ENCODE measurements at regions not wholly inside any gene's neighbourhood (a gene's known extent, or its start where the extent isn't known, plus 50 kb on each side); places are given as distances from the start of the nearest gene placed in this dataset.
"Not testable (repeated sequence)": the region's sequence is repeated elsewhere in the genome, so short reads cannot be mapped to it uniquely, and the experiment has no call there.

DNA sequence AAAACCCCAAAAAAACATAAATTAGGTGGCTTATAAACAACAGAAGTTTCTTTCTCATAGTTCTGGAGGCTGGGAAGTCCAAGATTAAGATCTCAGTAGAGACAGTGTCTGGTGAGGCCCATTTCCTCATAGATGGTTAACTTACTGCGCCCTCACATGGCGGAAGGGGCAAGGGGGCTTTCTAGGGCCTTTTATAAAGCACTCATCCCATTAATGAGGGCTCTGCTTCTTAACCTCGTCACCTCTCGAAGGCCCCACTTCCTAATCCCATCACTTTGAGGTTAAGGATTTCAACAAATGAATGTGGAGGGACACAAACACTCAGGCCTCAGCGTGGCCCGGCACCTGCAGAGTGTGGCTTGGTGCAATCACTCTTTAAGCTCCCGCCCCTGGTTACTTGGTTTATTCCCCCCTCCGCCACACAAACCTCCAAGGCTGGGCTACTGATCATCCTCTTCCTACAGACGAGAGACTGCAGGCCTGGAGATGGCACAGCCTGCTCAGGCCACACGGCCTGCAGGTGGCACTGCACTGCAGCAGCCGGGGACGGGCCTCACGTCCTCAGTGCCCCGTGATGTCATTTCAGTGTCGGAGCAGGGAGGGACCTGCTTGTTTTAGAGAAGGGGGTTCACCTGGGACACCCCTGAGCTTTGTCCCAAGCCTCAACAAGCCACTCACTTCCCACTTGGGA lies 188.9 kb upstream of the ZNF469 start:
- BruUV-seq (replicated peaks); intact Hi-C loops (cut with micrococcal nuclease); in situ Hi-C loops (cut with MboI); CTCF ChIA-PET (ENCODE audit: low intra/inter-chr PET ratio); H3K9me3 ChIP-seq (replicated peaks; ENCODE audit: control insufficient read depth, insufficient read depth, low read depth, low read length); H3K4me3 ChIP-seq; H3K36me3 ChIP-seq (ENCODE audit: control insufficient read depth, insufficient read depth, low read length); H3K9me1 ChIP-seq (ENCODE audit: control insufficient read depth, insufficient read depth, low read length); H4K20me1 ChIP-seq (replicated peaks; ENCODE audit: control insufficient read depth, insufficient read depth, low read length); H3K4me1 ChIP-seq (replicated peaks in 1 of 2; ENCODE audit: control insufficient read depth in 2 of 2, insufficient read depth in 2 of 2, low read length in 2 of 2); H2AFZ ChIP-seq (ENCODE audit: low read depth, low read length); H3K79me2 ChIP-seq (ENCODE audit: control insufficient read depth, insufficient read depth, low read length); H3K9ac ChIP-seq (ENCODE audit: insufficient read depth in 1 of 2, low read depth in 2 of 2, low read length in 2 of 2); H3K27ac ChIP-seq (ENCODE audit: extremely low read depth, low read depth, low read length); POLR2A ChIA-PET; H3K4me2 ChIP-seq (ENCODE audit: insufficient read depth, low read length): not testable (repeated sequence)
- DNase-seq (ENCODE audit: extremely low read depth in 1 of 4, low spot score in 3 of 4) (peak in 1 of 4 experiments; percentile 32), ATAC-seq (peak; percentile 94), FAIRE-seq (peak; percentile 78)
- WGBS (ENCODE audit: insufficient coverage, low coverage, missing lambda C conversion rate), result 9% methylated on average over 11 of the region's 15 CpGs
- peaks cover 8 to 41% of the 10 kb centered on the region in 2 experiments; a peak in 3 of 5 replicates for H3K27me3 ChIP-seq (ENCODE audit: control insufficient read depth in 2 of 2, insufficient read depth in 2 of 2, low read length in 2 of 2)
- TF ChIP-seq JUND (IDR thresholded peaks at IDR 0.05; ENCODE audit: borderline replicate concordance, low read depth, low read length) (peak; percentile 17; the same call in 1 of the 2 replicates), JUND (tag; IDR thresholded peaks at IDR 0.05; ENCODE audit: borderline replicate concordance, low read depth, low read length) (0 out of 3 replicates have a peak, but pooled peaks have one; percentile 27), SMC3 (conservative IDR thresholded peaks at IDR 0.05; ENCODE audit: insufficient read depth, low read depth, low read length) (0 out of 2 replicates have a peak, but pooled peaks have one; percentile 32), CREM (IDR thresholded peaks at IDR 0.05; ENCODE audit: low read depth) (peak; percentile 58), DEAF1 (CRISPR knock-in tag; IDR thresholded peaks at IDR 0.05) (peak; percentile 27; the same call in 1 of the 2 replicates), ATF7 (IDR thresholded peaks at IDR 0.05) (peak; percentile 46; the same call in 1 of the 2 replicates), MAZ (CRISPR knock-in tag; conservative IDR thresholded peaks at IDR 0.05 in 1 of 2, IDR thresholded peaks at IDR 0.05 in 1 of 2) (0 out of 4 replicates have a peak, but pooled peaks of 1 of the 2 experiments have one; percentile 30)
- TF ChIP-seq, protein P1, sequence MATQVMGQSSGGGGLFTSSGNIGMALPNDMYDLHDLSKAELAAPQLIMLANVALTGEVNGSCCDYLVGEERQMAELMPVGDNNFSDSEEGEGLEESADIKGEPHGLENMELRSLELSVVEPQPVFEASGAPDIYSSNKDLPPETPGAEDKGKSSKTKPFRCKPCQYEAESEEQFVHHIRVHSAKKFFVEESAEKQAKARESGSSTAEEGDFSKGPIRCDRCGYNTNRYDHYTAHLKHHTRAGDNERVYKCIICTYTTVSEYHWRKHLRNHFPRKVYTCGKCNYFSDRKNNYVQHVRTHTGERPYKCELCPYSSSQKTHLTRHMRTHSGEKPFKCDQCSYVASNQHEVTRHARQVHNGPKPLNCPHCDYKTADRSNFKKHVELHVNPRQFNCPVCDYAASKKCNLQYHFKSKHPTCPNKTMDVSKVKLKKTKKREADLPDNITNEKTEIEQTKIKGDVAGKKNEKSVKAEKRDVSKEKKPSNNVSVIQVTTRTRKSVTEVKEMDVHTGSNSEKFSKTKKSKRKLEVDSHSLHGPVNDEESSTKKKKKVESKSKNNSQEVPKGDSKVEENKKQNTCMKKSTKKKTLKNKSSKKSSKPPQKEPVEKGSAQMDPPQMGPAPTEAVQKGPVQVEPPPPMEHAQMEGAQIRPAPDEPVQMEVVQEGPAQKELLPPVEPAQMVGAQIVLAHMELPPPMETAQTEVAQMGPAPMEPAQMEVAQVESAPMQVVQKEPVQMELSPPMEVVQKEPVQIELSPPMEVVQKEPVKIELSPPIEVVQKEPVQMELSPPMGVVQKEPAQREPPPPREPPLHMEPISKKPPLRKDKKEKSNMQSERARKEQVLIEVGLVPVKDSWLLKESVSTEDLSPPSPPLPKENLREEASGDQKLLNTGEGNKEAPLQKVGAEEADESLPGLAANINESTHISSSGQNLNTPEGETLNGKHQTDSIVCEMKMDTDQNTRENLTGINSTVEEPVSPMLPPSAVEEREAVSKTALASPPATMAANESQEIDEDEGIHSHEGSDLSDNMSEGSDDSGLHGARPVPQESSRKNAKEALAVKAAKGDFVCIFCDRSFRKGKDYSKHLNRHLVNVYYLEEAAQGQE (IDR thresholded peaks at IDR 0.05; ENCODE audit: borderline replicate concordance), result peak; percentile 66; the same call in 1 of the 2 replicates
- TF ChIP-seq, protein P1 (CRISPR knock-in tag; IDR thresholded peaks at IDR 0.05; ENCODE audit: low read depth), result not testable (repeated sequence)
- TF ChIP-seq, protein P2, sequence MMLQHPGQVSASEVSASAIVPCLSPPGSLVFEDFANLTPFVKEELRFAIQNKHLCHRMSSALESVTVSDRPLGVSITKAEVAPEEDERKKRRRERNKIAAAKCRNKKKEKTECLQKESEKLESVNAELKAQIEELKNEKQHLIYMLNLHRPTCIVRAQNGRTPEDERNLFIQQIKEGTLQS (IDR thresholded peaks at IDR 0.05), result peak; percentile 39; the same call in 1 of the 2 replicates
- TF ChIP-seq, protein P2 (CRISPR knock-in tag; conservative IDR thresholded peaks at IDR 0.05), result not testable (repeated sequence)

Data from K562 (cell line).